ENCODE measurements at regions not wholly inside any gene's neighbourhood (a gene's known extent, or its start where the extent isn't known, plus 50 kb on each side); places are given as distances from the start of the nearest gene placed in this dataset.

DNA sequence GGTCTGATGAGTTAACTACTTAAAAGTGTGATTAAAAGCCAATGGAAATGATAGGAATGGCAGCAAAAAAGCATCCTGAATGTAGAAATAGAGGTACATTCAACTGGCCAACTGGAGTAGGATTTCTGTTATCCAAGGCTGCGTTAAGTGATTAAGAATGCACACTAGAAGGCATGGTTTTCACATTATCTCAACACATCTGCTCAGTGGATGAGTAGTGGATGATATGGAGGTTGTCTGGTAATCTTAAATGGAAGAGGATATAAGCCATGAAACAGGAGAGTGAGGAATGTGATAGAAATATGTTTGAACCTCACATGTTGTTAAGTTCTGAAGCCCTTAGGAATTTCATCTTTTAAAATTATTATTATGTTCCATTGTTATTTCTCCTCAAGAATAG lies 839.9 kb downstream of the USP25 start:
- intact Hi-C loops (cut with DNase I, micrococcal nuclease): no loop called here
- H3K4me3 ChIP-seq: no peak overlapping the region
- ATAC-seq (no peak), DNase-seq (no peak)
- no peaks in the 10 kb centered on the region for H3K9me3 ChIP-seq
- H3K36me3 ChIP-seq (ENCODE audit: low read depth): no peaks in the 10 kb centered on the region
- H3K4me1 ChIP-seq (ENCODE audit: low read depth): no peaks in the 10 kb centered on the region
- TF ChIP-seq, protein P1, sequence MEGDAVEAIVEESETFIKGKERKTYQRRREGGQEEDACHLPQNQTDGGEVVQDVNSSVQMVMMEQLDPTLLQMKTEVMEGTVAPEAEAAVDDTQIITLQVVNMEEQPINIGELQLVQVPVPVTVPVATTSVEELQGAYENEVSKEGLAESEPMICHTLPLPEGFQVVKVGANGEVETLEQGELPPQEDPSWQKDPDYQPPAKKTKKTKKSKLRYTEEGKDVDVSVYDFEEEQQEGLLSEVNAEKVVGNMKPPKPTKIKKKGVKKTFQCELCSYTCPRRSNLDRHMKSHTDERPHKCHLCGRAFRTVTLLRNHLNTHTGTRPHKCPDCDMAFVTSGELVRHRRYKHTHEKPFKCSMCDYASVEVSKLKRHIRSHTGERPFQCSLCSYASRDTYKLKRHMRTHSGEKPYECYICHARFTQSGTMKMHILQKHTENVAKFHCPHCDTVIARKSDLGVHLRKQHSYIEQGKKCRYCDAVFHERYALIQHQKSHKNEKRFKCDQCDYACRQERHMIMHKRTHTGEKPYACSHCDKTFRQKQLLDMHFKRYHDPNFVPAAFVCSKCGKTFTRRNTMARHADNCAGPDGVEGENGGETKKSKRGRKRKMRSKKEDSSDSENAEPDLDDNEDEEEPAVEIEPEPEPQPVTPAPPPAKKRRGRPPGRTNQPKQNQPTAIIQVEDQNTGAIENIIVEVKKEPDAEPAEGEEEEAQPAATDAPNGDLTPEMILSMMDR (IDR thresholded peaks at IDR 0.05): no peak

DNA sequence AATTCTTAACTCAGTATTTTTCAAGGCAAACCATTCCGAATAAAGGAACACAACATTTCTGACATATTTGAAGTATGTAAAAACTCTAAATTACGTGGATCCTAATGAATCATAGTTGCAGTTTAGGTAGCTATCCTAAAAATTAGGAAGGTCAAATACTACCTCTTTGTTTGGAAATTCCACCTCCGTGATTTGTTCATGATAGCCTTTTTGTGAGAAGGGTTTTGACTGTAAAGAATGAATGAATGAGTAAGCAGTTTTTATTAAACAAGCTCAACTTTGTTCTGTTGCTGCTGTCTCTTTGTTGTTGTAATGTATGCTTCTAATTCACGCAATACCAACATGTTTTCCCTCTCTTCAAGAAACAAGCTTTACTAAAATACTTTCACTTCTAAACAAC lies 840.4 kb downstream of the USP25 start:
- intact Hi-C loops (cut with DNase I, micrococcal nuclease): no loop called here
- Histone ChIP-seq H3K4me3 (no peak overlapping the region), H3K9me3 (no peaks in the 10 kb centered on the region), H3K36me3 (ENCODE audit: low read depth) (no peaks in the 10 kb centered on the region), H3K4me1 (ENCODE audit: low read depth) (no peaks in the 10 kb centered on the region)
- ATAC-seq: no peak
- no peak for DNase-seq
- TF ChIP-seq, protein P1 (IDR thresholded peaks at IDR 0.05): no peak

DNA sequence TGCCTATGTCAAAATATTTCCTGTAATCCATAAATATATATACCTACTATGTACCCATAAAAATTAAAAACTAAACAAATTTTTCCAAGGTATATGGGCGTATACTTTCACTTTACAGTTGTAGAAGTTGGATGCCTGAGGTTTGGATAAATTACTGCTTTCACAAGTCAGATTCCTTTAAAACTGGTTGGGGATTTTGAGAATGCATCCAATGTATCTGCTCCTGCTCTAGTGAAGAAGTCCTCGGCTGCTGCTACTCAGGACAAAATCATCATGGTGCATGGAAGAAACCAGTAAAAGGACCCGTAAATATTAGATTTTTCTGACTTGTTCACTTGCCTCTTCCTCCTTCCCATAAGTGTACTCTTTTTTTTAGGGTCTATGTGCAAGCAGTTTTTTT lies 841.1 kb downstream of the USP25 start:
- intact Hi-C loops (cut with DNase I, micrococcal nuclease): no loop called here
- TF ChIP-seq, protein P1 (IDR thresholded peaks at IDR 0.05): no peak
- ATAC-seq: no peak

DNA sequence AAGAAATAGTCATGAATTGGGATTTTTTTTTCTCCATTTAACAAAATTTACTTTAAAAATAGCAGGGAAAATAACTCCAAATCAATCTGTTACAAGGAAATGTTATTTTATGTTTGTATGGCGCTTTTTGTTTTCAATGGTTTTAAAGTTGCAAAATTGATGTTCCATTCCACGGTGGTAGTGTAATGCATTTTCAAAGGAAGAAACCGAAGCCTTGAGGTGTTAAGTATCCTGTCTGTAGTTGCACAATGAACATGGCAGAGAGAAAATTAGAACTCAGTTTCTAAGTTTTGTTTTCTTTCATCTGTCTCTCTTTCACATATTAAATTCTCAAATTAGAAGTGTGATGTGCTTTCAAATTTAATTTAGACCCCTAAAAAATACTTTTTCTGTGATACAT lies 841.8 kb downstream of the USP25 start:
- DNase-seq: no peak
- H3K9me3 ChIP-seq: no peaks in the 10 kb centered on the region

More for the DNA sequence above, 841.1 kb downstream of the USP25 start:
- H3K9me3 ChIP-seq: no peaks in the 10 kb centered on the region
- H3K36me3 ChIP-seq (ENCODE audit: low read depth): no peaks in the 10 kb centered on the region
- no peak overlapping the region for H3K4me3 ChIP-seq
- no peak for DNase-seq
- no peaks in the 10 kb centered on the region for H3K4me1 ChIP-seq (ENCODE audit: low read depth)

DNA sequence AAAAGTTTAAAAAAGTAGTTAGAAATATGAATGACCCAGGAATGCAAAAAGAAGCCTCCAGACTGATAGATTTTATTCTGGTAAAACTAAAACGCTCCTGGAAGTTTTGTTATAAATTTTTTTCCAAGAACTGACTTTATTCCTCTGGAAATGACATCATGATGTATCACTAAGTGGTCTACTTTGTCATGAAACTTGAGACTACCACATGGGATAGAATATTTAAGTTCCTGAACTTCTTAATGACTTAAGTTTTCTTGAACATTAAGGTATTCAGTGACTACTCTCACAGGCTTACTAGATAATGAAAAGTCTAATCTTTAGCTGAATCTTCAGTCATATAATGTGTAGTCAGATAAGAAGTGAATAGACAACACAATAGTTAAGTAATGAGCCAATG lies 842.2 kb downstream of the USP25 start:
- no peaks in the 10 kb centered on the region for H3K4me1 ChIP-seq (ENCODE audit: low read depth)
- H3K9me3 ChIP-seq: no peaks in the 10 kb centered on the region
- no peaks in the 10 kb centered on the region for H3K36me3 ChIP-seq (ENCODE audit: low read depth)
- no peak overlapping the region for H3K4me3 ChIP-seq
- TF ChIP-seq, protein P1 (IDR thresholded peaks at IDR 0.05): no peak
- intact Hi-C loops (cut with DNase I, micrococcal nuclease): no loop called here
- DNase-seq: no peak
- ATAC-seq: no peak

More for the DNA sequence above, 841.8 kb downstream of the USP25 start:
- TF ChIP-seq, protein P1 (IDR thresholded peaks at IDR 0.05): no peak
- no peaks in the 10 kb centered on the region for H3K36me3 ChIP-seq (ENCODE audit: low read depth)
- intact Hi-C loops (cut with DNase I, micrococcal nuclease): no loop called here
- no peak for ATAC-seq
- no peaks in the 10 kb centered on the region for H3K4me1 ChIP-seq (ENCODE audit: low read depth)
- no peak overlapping the region for H3K4me3 ChIP-seq

DNA sequence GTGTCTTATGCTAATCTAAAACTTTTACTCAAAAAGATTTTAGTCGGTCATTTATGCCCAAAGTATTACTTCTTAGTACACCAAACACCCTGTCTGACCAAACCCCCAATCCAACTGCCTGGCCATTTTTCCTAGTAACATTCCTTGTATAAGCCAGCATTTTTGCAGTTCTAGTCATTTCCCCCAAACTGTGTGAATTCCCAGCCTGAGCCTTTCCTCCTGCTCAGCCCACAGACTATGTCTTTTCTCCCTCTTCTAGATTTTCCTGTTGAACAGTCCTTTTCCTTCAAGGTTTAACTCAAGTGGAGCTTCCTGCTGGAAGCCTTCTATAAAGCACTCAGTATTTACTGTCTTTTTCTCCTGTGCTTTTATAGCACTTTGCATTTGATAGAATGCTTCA lies 843.8 kb downstream of the USP25 start:
- no peaks in the 10 kb centered on the region for H3K36me3 ChIP-seq (ENCODE audit: low read depth)
- TF ChIP-seq, protein P1 (IDR thresholded peaks at IDR 0.05): no peak
- H3K4me1 ChIP-seq (ENCODE audit: low read depth): no peaks in the 10 kb centered on the region
- no peak overlapping the region for H3K4me3 ChIP-seq
- H3K9me3 ChIP-seq: no peaks in the 10 kb centered on the region
- no peak for DNase-seq
- ATAC-seq: no peak
- intact Hi-C loops (cut with DNase I, micrococcal nuclease): no loop called here

Measured in mucosa of descending colon (tissue), 3 donors.